HG02938 (cell line): ENCODE measurements at regions not wholly inside any gene's neighbourhood (a gene's known extent, or its start where the extent isn't known, plus 50 kb on each side); places are given as distances from the start of the nearest gene placed in this dataset.
"Not testable (repeated sequence)": the region's sequence is repeated elsewhere in the genome, so short reads cannot be mapped to it uniquely, and the experiment has no call there.

Experiments used
- ATAC-seq: cut with Tn5 transposase; IDR thresholded peaks from one replicate; pipeline ENCODE4 v1.9.1; 2021; ENCODE audit warnings: mild to moderate bottlenecking, moderate library complexity; ENCODE audit not compliant: unreplicated experiment

DNA sequence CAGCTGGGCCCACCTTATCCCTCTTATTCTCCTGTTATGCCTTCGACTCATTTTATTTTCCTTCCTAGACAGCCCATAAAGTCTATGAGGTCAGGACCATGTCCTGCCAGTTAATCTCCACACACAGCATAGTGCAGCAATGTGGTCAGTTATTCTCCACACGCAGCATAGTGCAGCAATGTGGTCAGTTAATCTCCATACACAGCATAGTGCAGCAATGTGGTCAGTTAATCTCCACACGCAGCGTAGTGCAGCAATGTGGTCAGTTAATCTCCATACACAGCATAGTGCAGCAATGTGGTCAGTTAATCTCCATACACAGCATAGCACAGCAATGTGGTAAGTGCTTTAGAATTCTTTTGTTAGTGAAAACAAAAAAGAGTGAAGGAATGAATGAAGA, 77.8 kb downstream of the TEX36 start:
- ATAC-seq: no peak

DNA sequence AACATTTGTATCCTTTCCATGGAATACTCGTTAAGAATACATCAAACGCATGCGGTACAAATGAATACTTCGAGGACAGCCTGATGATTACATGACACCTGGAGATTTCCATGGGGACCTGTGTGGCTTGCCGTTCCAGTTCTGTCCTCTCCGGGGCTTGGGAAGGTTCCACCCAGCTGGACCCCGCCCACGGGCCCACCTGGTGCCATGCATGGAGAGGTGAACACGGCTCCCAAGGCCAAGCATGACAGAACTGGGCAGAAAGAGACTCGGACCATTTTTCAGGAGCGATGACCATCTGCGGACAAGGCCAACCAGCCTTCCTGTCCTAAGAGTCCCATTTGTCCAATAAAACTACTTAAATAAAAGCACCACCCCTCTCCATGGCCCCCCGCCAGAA, 80.1 kb downstream of the TEX36 start:
- ATAC-seq: no peak

DNA sequence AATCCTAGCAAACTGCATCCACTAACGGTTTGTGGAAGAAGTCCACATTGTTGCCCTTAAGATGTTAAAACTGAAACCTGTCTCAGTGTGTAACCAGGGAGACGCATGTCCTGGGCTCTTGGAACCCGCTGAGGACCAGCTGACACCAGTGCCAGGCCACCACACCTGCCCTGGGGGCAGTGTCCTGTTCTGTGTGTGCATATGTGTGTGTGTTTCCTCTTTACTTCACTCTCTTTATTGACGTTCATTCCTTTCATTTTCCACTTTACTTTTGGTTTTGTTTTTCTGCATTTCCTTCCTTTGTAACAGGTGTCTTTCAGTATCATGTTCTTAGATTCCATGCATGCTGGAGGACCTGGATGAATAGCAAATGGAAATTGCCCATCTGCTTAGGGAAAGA, 83.8 kb downstream of the TEX36 start:
- ATAC-seq: no peak

DNA sequence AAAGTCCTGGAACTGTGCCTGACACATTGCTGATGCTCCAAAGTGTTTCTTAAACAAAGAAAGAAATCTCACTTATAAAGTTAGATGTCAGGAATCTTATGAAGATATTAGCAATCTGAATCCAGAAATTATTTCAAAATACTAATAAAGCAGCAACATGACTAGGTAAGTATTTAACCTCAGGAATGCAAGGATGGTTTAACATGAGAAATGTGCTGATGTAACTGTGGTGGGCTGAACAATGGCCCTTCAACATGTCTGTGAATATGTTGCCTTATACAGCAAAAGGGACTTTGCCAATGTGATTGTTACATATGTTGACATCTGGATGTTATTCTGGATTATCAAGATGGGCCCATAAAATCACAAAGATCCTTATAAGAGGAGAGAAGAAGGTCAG, 87.1 kb downstream of the TEX36 start:
- ATAC-seq: no peak

- ATAC-seq: no peak
These were observed 89.3 kb downstream of the TEX36 start for GRCh38 chr10:125593644-125594043.

- ATAC-seq: no peak
These were observed 90.1 kb downstream of the TEX36 start for GRCh38 chr10:125592897-125593296.

DNA sequence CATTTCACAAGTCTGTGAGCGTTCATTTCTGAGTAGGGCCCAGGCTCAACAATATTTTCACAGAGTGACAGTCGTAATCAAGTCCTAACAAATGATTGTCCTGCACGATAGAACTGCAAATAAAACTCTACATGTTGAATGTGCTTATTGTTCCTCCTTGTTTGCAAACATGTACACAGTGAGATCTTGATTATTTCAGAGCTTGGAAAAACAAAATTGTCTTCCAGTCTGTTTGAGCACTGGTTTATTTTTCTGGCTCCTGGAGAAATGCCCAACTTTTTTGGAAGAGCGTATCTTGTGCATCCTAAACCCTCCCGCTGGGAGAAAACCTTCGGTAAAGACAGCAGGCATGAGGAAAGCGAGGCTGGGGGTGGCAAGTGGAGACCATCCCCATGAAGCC, 91.1 kb downstream of the TEX36 start:
- ATAC-seq: no peak

GRCh38 chr10:125588738-125589137, 94.2 kb downstream of the TEX36 start:
- not testable (repeated sequence) for ATAC-seq

DNA sequence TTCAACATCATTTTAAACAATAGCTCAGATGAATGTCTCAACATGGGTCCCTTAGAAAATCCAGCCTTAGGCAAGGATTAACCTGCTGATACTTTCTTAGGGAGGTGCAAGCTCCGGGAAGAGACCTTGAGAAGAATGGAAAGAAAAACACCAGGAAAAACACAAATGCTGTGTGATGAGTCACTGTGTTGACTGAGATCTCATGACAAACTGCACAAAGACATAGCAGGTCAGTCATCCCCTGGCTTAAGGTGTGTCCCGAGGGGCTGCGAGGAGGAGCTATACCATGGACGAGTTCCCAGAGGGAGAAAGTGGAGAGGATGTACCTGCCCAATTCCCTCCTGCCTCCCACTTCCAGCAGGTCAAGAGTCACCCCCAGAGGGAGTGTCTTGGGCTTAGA, 98.0 kb downstream of the TEX36 start:
- ATAC-seq: no peak

DNA sequence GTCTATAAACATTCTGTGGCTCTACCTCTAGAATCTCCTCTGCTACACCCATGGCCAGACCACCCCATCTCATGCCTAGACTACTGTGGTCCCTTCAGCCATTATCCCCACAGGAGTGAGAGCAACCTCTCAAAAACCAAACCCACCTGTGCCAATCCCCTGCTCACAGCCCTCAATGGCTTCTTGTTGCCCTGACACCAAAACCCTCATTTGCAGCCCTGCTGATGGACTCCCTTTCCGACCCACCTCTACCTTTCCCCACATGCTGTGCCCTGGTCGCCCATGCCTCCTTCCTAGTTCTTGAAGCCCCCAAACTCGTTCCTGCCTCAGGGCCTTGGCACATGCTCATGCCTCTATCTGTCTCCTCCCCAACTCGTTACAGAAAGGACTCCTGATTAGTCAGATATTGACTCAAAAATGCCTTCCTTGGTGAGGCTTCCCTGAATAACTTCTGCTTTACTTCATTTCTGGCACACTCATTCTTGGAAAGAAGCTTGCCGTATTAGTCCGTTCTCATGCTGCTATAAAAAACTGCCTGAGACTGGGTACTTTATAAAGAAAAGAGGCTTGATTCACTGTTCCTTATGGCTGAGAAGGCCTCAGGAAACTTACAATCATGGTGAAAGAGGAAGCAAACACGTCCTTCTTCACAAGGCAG, 104.2 kb downstream of the TEX36 start:
- no peak for ATAC-seq

GRCh38 chr10:125575843-125576242, 107.1 kb downstream of the TEX36 start:
- ATAC-seq: no peak

GRCh38 chr10:125568156-125568555, 114.8 kb downstream of the TEX36 start:
- no peak for ATAC-seq

DNA sequence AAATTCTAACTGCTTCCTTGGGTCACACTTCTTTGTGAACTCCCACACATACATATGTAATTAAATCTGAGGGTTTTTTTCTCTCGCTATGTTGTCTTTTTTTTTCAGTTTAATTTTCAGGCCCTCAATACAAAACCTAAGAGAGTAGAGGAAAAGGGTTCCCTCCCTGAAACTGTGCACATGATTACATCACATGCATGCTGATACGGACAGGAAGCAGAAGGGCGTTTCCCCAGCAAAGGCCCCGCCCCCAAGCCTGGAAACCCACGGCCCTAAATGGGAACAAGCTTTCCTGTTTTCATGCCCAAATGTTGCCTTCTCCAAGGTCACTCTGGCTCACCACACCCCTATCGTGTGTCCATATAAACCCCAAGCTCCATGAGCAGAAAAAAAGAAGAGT, 115.4 kb downstream of the TEX36 start:
- ATAC-seq: no peak

DNA sequence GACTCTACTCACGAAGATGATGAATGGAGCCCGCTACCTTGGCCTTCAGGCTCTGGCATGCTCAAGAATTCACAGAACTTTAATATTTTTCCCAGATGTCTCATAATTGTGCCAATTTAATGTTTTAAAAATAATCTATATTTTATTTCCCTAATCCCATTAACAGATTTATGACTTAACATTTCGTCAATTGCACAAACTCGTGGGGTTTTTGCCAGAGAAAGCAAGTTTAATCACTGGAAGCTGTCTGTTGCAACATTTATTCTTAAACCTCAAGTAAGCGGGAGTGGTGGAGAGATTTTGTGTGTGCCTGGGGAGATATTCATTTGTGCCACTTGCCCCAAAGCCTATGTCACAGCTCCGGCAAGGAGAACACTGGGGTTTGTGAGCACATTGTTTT, 117.9 kb downstream of the TEX36 start:
- ATAC-seq: no peak

DNA sequence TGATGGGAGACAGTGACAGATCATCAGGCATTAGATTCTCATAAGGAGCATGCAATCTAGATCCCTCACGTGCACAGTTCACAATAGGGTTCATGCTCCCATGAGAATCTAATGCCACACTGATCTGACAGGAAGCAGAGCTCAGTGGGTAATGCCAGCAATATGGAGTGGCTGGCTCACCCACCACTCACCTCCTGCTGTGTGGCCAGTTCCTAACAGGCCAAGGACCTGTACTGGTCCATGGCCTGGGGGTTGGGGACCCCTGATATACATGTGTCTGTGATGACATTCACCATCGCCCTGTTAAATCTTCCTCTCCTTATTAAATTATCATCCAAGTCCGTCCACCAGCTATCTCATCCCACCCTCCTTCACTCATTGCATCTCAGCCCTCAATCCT, 118.4 kb downstream of the TEX36 start:
- ATAC-seq: no peak

GRCh38 chr10:125562737-125563136, 120.2 kb downstream of the TEX36 start:
- ATAC-seq: no peak

DNA sequence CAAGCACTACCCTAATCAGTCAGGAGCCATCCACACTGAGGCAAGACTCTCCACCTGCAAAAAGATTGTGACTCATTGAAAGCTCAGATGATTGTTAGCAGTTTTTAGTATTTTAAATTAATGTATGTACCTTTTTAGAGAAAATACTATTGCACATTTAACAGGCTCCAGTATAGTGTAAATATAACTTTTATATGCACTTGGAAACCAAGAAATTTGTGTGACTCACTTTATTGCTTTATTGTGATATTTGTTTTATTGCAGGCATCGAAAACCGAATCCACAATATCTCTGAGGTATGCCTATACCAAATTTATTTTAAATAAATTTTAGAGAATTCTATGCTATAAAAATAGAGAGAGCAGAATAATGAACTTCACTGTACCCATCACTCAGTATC, 122.0 kb downstream of the TEX36 start:
- no peak for ATAC-seq

DNA sequence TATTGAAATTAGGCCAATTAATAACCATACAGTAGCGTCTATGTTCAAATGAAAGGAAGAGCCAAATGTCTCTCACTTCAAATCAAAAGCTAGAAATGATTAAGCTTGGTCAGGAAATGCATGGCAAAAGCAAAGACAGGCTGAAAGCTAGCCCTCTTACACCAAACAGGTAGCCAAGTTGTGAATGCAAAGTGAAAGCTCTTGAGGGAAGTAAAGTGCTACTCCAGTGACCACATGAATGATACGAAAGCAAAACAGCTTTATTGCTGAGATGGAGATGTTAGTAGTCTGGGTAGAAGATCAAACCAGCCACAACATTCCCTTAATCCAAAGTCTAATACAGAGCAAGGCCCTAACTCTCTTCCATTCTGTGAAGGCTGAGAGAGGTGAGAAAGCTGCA, 123.8 kb downstream of the TEX36 start:
- peak; percentile 97 for ATAC-seq

- no peak for ATAC-seq
These were observed 125.0 kb downstream of the TEX36 start for GRCh38 chr10:125557801-125558505.

DNA sequence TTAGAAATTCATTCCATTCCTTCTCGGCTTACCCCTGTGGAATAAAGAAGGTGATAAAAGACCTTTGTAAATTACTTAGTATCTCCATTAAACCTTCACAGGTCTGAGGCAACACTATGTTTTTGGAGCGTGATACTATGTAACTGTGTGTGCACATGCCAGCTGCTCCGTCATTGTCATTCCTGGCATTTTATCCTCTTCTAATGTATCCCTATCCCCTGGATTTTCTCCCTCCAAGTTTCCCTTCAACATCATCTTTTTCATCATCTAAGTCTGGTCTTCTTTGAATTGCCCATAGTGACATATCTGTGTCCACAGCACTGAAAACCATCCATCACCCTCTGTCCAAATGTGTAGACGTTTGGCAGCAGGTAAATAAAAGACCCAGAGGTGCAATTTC, 125.7 kb downstream of the TEX36 start:
- ATAC-seq: no peak

- ATAC-seq: no peak
These were observed 126.1 kb downstream of the TEX36 start for GRCh38 chr10:125556882-125557281.

- no peak for ATAC-seq
These were observed 127.2 kb downstream of the TEX36 start for GRCh38 chr10:125555743-125556142.

DNA sequence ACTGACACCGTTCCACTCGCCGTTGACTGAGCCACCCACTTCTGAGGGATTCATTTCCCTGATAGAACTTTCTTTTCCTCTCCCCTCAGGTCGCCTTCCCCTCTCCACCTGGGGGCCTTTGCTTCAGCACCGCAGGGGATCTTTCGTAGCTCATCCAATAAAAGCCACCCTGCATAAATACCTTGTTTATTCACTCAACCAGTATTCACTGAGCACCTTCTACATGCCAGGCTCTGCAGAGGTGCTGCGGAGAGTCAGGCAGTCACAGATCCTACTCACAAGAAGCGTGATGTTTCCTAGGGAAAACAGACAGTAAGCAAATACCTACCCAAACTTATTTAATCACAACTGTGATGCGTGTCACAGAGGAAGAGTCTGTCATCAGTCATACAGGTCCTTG, 127.7 kb downstream of the TEX36 start:
- no peak for ATAC-seq
